HG03095 (cell line): ENCODE measurements at regions not wholly inside any gene's neighbourhood (a gene's known extent, or its start where the extent isn't known, plus 50 kb on each side); places are given as distances from the start of the nearest gene placed in this dataset.
"Not testable (repeated sequence)": the region's sequence is repeated elsewhere in the genome, so short reads cannot be mapped to it uniquely, and the experiment has no call there.

Experiments
- ATAC-seq: cut with Tn5 transposase; IDR thresholded peaks from one replicate; pipeline ENCODE4 v1.9.1; 2021; ENCODE audit warnings: moderate library complexity; ENCODE audit not compliant: unreplicated experiment

DNA sequence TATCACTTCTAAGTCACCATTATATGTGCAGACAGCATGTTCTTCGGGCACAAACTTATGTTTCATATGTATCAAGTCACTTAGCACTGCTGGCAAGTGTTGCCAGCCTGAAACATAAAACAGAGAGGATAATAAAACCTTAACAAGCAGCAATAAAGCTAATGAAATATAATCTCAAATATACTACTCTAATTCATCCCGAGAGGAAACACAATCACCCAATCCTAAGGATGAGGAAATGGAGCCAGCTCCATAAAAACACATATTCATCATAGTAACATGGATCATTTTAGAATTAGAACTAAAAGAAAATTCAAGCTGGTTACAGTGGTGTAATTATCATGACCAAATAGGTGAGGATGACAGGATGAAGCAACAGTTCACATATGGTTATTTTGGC is 1072.7 kb downstream of the EPHA3 start:
- ATAC-seq = no peak

DNA sequence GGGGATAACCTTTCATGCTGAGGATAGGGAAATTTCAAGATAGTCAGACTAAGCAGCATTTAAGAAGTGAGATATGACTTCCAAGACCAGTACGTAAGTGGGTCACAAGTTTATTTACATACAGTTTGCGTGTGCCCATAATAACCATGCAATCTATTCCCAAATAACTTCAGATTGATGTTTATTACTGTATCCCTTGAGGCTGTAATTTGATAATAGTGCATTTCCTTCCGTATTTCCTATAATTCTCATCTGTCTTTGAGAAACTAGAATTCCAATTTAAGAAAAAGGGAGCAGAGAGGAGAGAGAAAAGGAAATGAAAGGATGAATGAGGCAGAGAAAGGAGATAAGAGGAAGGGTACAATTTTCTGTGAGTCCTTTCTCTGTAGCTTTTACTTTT is 1073.1 kb downstream of the EPHA3 start:
- no peak for ATAC-seq

DNA sequence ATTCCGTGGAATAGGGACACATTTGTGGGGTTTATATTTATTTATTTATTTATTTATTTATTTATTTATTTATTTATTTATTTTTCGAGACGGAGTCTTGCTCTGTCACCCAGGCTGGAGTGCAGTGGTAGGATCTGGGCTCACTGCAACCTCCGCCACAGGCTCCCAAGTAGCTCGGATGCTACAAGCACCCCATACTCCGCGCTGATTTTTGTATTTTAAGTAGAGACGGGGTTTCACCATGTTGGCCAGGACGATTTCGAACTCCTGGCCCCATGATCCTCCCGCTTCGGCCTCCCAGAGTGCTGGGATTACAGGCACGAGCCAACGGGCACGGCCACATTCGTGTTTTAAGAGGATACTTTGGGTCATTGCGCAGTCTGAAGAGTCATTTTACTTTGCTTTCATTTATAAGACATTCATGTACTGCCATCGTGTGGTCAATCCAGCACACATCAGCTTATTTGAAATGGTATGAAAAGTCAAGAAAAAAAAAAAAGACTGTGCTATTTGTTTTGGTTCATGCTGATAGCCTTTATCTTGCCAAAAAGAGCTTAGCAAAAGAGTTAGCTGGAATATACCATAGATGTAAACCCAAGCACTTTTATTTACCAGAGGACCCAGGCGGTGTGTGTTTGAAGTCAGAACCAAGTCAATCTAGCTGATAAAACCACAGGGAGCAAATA is 1075.0 kb downstream of the EPHA3 start:
- peak; percentile 76 for ATAC-seq

DNA sequence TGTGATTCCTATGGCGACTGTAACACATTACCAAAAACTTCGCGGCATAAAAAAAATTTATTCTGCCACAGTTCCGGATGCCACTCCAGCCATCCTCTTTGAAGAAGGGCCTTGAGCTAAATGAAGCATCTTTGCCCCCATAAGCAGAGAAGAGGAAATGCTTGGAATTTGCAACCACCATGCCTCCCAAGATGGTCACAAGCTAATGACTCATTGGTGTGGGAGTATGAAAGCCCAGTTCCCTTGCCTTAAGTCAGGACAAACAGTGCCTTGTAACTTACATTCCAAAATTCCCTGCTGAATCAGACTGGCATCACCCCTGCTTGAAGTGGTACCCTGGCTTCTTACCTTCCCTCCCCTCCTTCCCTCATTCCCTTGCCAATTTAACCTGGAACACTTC is 1077.4 kb downstream of the EPHA3 start:
- no peak for ATAC-seq

DNA sequence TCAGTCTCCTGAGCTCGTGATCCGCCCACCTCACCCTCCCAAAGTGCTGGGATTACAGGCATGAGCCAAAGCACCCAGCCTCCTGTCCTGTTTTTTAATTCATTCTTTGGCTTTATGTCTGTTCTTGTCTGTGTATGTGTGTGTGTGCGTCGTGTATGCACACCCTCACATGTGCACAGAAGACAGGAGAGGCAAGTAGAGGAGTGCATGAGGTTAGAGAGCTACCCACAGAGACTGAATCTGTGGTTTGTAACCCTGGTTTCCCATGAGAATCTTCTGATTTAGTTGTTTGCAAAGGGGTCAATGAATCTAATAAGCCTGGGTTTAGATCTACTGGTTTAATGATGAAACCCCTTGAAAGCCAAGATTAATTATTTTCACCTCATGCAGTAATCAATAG is 1090.0 kb downstream of the EPHA3 start:
- not testable (repeated sequence) for ATAC-seq

DNA sequence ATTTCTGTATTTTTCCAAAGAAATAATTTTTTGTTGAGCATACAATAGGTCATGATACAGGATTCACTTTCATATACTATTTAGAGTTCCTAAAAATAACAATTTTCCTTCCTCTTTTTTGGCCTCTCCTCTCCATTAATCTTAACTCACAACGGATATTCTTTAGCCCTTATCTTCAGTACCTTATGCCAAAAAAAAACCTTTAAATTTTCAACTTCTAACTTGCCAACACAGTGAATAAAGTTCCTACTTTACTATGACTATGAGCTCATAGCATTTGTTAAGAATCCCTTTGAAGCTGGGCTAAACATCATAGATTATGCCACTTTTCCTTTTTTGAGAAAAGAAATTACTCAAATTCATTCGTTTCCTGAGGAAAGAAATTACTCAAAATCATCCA is 1095.5 kb downstream of the EPHA3 start:
- ATAC-seq = not testable (repeated sequence)

DNA sequence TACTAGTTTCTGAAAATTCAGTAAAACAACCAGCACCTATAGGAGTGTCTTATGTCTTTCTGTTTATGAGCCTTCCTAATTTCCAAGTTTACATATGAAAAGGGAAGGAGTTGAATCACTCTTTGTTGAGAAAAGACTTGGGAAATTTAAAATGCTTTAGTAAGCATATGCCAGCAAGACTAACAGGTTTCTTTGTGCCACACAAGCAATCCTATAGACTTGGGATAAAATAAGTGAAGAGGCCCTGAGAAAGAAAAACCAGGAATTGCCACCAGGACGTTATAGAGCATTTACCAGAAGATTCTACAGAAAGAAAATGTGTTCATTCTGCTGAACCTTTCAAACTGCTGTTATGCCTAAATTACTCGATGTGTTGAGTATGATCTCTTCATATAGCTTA is 1099.1 kb downstream of the EPHA3 start:
- ATAC-seq = not testable (repeated sequence)

DNA sequence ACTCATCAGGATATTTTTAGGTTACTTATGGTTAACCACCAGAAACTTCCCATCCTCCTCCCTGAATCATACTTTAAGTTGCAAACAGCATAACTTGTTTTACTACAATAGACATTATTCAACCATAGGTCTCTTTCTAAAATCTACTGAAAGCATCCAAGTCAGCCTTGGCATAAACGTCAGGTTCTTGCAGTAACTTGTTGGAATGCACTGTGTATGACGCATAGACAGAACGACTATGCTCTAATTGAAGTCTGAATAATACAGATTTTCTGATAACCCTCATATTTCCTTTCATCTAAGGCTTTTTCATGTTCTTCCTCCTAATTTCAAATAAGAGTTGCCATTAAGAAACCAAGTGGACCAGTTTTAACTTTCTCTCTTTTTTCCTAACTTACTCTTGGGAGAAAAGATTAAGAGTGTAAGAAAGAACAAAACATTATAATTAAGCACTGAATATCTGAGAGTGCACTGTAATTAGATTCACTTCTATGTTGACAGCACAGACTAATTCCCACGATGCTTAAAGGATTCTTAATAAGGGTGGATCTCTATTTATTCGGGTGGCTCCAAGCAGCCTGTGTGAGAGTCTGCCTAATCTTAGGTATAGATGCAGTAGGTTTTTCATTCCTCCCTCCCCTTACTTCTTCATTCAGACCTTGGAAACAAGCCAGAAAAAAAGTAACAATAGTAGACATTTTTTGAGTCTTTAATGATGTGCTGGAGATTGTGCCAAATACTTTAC is 1100.1 kb downstream of the EPHA3 start:
- ATAC-seq = not testable (repeated sequence)

DNA sequence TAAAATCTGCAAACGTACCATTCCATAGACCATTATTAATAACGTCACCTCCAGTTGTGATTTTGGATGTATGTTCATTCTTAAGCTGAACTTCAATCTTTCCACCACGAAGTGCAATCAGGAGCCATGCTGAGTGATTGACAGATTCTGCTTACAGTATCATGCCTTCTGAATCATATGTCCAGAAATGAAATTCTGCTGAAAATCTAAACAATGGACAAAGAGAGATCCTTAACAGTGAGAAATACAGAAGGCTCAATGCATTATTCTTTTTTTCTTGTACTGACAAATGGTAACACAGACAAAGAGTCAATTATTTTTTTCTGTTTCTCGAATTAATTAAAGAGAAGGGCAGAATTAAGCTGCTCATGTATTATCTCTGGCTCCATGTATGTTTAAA is 1114.5 kb downstream of the EPHA3 start:
- no peak for ATAC-seq

DNA sequence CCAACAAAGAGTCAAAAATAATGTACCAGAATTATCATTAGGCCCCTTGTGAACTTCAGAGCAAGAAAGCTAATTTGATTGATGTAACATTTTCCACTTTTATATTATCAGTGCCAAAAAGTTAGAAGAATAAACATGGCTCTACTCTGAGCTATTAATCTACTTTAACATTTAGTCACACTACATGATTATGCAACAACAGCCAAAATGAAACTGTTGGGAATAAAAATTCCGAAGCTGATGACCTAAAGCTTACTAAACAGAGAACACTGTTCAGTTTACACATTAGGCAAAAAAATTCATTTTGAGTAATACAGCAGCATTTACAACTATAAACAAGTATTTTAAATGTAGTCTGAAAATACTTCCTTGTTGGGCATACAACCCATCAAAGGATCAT is 1134.1 kb downstream of the EPHA3 start:
- ATAC-seq = no peak

DNA sequence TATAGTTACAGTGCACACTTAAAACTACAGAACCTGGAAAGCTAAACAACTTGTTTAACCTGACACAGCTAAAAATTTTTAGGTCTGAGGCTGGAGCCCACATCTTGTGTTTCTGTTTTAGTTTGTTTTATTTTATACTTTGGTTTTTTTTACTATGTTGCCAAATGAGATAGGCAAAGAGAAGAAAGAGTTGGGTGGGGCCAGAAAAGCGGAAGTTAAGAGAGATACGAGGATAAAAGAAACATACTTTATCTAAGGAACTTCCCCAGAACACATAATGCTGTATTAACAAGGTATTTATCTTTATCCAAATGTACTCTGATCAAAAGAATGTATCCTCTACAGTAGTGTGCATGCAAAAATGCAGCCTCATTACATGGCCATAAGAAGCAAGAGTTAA is 1145.7 kb downstream of the EPHA3 start:
- no peak for ATAC-seq

DNA sequence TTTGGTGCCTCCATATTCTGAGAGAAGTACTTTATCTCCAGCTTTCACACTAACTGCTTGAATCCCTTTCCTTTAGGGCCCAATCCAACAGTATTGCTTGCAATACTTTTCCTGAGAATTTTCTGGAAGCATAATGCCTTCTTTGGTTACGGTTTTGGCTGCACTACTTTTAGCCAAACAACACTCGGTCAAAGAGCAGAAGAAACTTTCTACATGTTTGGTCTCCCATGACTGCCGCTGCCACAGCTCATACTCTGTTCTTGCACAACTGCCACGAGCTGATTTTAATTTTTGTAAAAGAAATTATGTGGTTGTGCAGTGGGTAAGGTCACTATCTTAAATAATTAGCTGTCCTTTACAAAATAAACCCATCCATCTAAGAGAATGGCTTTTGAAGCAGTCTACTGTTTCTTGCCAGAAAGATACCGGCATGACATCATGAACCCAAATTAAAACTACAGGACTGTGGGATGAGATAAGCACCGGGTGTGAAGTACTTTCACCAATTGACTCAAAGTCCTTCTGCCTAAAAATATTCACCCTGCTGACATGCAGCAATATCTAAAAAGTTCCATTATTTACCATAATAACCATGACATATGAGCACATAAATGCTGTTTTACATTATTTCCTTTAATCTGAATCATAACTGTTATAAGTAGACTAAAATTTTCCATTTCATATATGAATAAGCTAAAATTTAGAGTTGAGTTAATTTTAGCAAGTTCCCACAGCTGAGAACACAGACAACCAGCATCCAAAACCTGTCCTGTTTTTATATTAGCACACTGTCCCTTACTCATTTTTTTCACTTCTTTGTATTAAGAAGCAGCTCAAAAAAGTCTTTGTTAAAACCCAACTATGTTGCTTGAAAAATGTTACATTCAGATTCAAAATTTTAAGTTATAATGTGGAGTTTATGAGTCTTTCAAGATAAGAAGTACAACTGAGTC is 1154.3 kb downstream of the EPHA3 start:
- ATAC-seq = no peak
